H1 (cell line): ENCODE measurements at regions not wholly inside any gene's neighbourhood (a gene's known extent, or its start where the extent isn't known, plus 50 kb on each side); places are given as distances from the start of the nearest gene placed in this dataset.

Source experiments
- CTCF ChIA-PET: fragments of 300-600 bp; sonication (Branson Sonifier 250); formaldehyde crosslinking; loops from one replicate; lab custom pipeline; 2021; ENCODE audit not compliant: partially characterized antibody; lab: Charles Lee
- POLR2A ChIA-PET: fragments of 300-600 bp; sonication (Branson Sonifier 250); formaldehyde crosslinking; loops from one replicate; lab custom pipeline; 2021; ENCODE audit warnings: inconsistent platforms; ENCODE audit not compliant: partially characterized antibody; lab: Charles Lee
- DNase-seq, 2 experiments: peaks; one replicate each; pipeline versions ENCODE4 v3.0.0 to v3.0.0-alpha.2; 2010 to 2022; ENCODE audit warnings: low spot score in 2 of 2, low read depth in 1 of 2, mixed read lengths in 1 of 2
- FAIRE-seq: peaks from 2 replicates; lab custom pipeline; 2011; peaks lifted over from hg19 to GRCh38; lab: Jason Lieb, UNC
- H2AFZ ChIP-seq: 2 replicates; pipeline ENCODE4 v1.8.1; 2012; ENCODE audit warnings: low read length, inconsistent platforms
- H2AK5ac ChIP-seq: 2 replicates; pipeline ENCODE4 v1.6.1; 2013; ENCODE audit warnings: low read depth, low read length
- H2BK120ac ChIP-seq: replicated peaks from 2 replicates; pipeline ENCODE3; 2013; ENCODE audit warnings: low read depth, low read length, inconsistent platforms
- H2BK12ac ChIP-seq: 2 replicates; pipeline ENCODE4 v1.6.1; 2013; ENCODE audit warnings: low read depth, low read length
- H2BK15ac ChIP-seq: 2 replicates; pipeline ENCODE4 v1.6.1; 2013; ENCODE audit warnings: low read length
- H2BK20ac ChIP-seq: 2 replicates; pipeline ENCODE4 v1.6.1; 2013; ENCODE audit warnings: low read length
- H2BK5ac ChIP-seq: 2 replicates; pipeline ENCODE4 v1.6.1; 2013; ENCODE audit warnings: low read depth, low read length
- H3K14ac ChIP-seq: 2 replicates; pipeline ENCODE4 v1.6.1; 2013; ENCODE audit warnings: inconsistent platforms; ENCODE audit not compliant: insufficient read length
- H3K18ac ChIP-seq: 2 replicates; pipeline ENCODE4 v1.6.1; 2013; ENCODE audit warnings: low read length; ENCODE audit errors: extremely low read depth
- H3K23ac ChIP-seq: 2 replicates; pipeline ENCODE4 v1.6.1; 2013; ENCODE audit warnings: inconsistent platforms; ENCODE audit not compliant: insufficient read length
- H3K23me2 ChIP-seq: 2 replicates; pipeline ENCODE4 v1.6.1; 2013; ENCODE audit warnings: low read depth, low read length
- H3K27ac ChIP-seq: 2 replicates; pipeline ENCODE4 v1.6.1; 2011; ENCODE audit warnings: low read depth, low read length, inconsistent platforms
- H3K27me3 ChIP-seq, 4 experiments: replicated peaks in 1 of 4; 1 replicate in 1 of 4; 2 replicates in 3 of 4; pipeline versions ENCODE4 v1.6.1 to v1.8.1; 2011 to 2013; ENCODE audit warnings: low read length in 3 of 4, mild to moderate bottlenecking in 3 of 4, inconsistent platforms in 2 of 4, mixed read lengths in 2 of 4, moderate library complexity in 1 of 4; ENCODE audit not compliant: control insufficient read depth in 3 of 4, insufficient read depth in 3 of 4; ENCODE audit errors: extremely low read depth in 1 of 4
- H3K36me3 ChIP-seq, 4 experiments: 2 replicates each; pipeline versions ENCODE4 v1.6.1 to v1.8.1; 2011 to 2013; ENCODE audit warnings: mild to moderate bottlenecking in 4 of 4, low read length in 3 of 4, moderate library complexity in 2 of 4, control low read depth in 1 of 4, inconsistent platforms in 1 of 4; ENCODE audit not compliant: insufficient read depth in 4 of 4, control insufficient read depth in 2 of 4
- H3K4ac ChIP-seq: replicated peaks from 2 replicates; pipeline ENCODE3; 2013; ENCODE audit warnings: low read length, low read depth, mixed read lengths, inconsistent platforms; ENCODE audit not compliant: insufficient read length
- H3K4me1 ChIP-seq, 4 experiments: replicated peaks in 1 of 4; 1 replicate in 1 of 4; 2 replicates in 3 of 4; pipeline versions ENCODE4 v1.6.1 to v1.8.1; 2011 to 2013; ENCODE audit warnings: low read length in 3 of 4, inconsistent platforms in 2 of 4, mixed read lengths in 1 of 4; ENCODE audit not compliant: insufficient read depth in 4 of 4, control insufficient read depth in 3 of 4
- H3K4me2 ChIP-seq, 2 experiments: 2 replicates each; pipeline versions ENCODE4 v1.6.1 to v1.8.1; 2011 to 2013; ENCODE audit warnings: low read depth in 2 of 2, low read length in 2 of 2, control low read depth in 1 of 2, inconsistent platforms in 1 of 2, mild to moderate bottlenecking in 1 of 2; ENCODE audit not compliant: insufficient read depth in 1 of 2
- H3K4me3 ChIP-seq, 4 experiments: fragments of 200-600, 300-600 bp in 1 of 4; sonication (generic), shearing (Covaris generic), sonication (Bioruptor Twin) in 1 of 4; 2 replicates each; pipeline versions ENCODE4 v1.5.1 to v1.8.1; 2011 to 2016; ENCODE audit warnings: low read length in 4 of 4, low read depth in 3 of 4, control low read depth in 2 of 4, inconsistent platforms in 2 of 4, mild to moderate bottlenecking in 2 of 4, mixed read lengths in 1 of 4, moderate library complexity in 1 of 4; ENCODE audit not compliant: insufficient read depth in 2 of 4; ENCODE audit errors: extremely low read depth in 1 of 4
- H3K56ac ChIP-seq: replicated peaks from 2 replicates; pipeline ENCODE3; 2013; ENCODE audit warnings: low read depth, mild to moderate bottlenecking, mixed read lengths, low read length, inconsistent platforms; ENCODE audit not compliant: insufficient read length
- H3K79me1 ChIP-seq: 2 replicates; pipeline ENCODE4 v1.6.1; 2013; ENCODE audit warnings: low read depth, low read length, control low read depth
- H3K79me2 ChIP-seq, 2 experiments: 2 replicates each; pipeline versions ENCODE4 v1.6.1 to v1.8.1; 2012 to 2013; ENCODE audit warnings: low read length in 2 of 2, mild to moderate bottlenecking in 2 of 2, inconsistent platforms in 1 of 2; ENCODE audit not compliant: insufficient read depth in 2 of 2, control insufficient read depth in 1 of 2
- H3K9ac ChIP-seq, 4 experiments: replicated peaks in 1 of 4; 1 replicate in 1 of 4; 2 replicates in 3 of 4; pipeline versions ENCODE4 v1.6.1 to v1.8.1; 2011 to 2013; ENCODE audit warnings: low read depth in 3 of 4, low read length in 3 of 4, control low read depth in 2 of 4, mild to moderate bottlenecking in 2 of 4, moderate library complexity in 2 of 4, inconsistent platforms in 1 of 4; ENCODE audit errors: extremely low read depth in 1 of 4
- H3K9me3 ChIP-seq, 2 experiments: 2 replicates each; pipeline versions ENCODE4 v1.6.1 to v1.8.1; 2012 to 2013; ENCODE audit warnings: mild to moderate bottlenecking in 2 of 2, moderate library complexity in 2 of 2, control low read depth in 1 of 2, inconsistent platforms in 1 of 2, low read depth in 1 of 2, low read length in 1 of 2, mixed read lengths in 1 of 2; ENCODE audit not compliant: insufficient read depth in 2 of 2
- H4K20me1 ChIP-seq, 2 experiments: replicated peaks in 1 of 2; 2 replicates each; pipeline versions ENCODE3 to v1.8.1; 2011 to 2013; ENCODE audit warnings: inconsistent platforms in 2 of 2, low read length in 2 of 2, mild to moderate bottlenecking in 1 of 2; ENCODE audit not compliant: insufficient read depth in 2 of 2, control insufficient read depth in 1 of 2
- H4K5ac ChIP-seq: 2 replicates; pipeline ENCODE4 v1.6.1; 2013; ENCODE audit warnings: low read length, low read depth, mixed read lengths, inconsistent platforms; ENCODE audit not compliant: insufficient read length
- H4K8ac ChIP-seq: 2 replicates; pipeline ENCODE4 v1.8.0; 2013; ENCODE audit warnings: mild to moderate bottlenecking, moderate library complexity, low read length, inconsistent platforms; ENCODE audit not compliant: insufficient read depth; ENCODE audit errors: extremely low read depth
- H4K91ac ChIP-seq: replicated peaks from 2 replicates; pipeline ENCODE3; 2013; ENCODE audit warnings: low read length, mixed read lengths, inconsistent platforms; ENCODE audit not compliant: insufficient read length
- MAFK ChIP-seq: IDR thresholded peaks from 2 replicates; pipeline ENCODE4 v1.6.1; 2012; ENCODE audit warnings: low read depth, mild to moderate bottlenecking, improper control_type of control experiment, low read length
- RBBP5 ChIP-seq: IDR thresholded peaks from 2 replicates; pipeline ENCODE4 v1.7.1; 2012; ENCODE audit warnings: low read depth, mild to moderate bottlenecking, inconsistent platforms, low read length, moderate library complexity, borderline replicate concordance
- TEAD4 ChIP-seq: IDR thresholded peaks from 2 replicates; pipeline ENCODE4 v1.6.1; 2012; ENCODE audit warnings: low read depth, low read length, inconsistent platforms, mixed read lengths
- whole genome bisulfite sequencing, 2 experiments: shearing (Covaris generic) in 1 of 2; methylation state at CpG; one replicate each; pipeline versions ENCODE4 v1.1.6 to v1.1.7; 2013 to 2015; ENCODE audit warnings: low lambda C conversion rate in 2 of 2, mixed read lengths in 2 of 2, inconsistent platforms in 1 of 2, low coverage in 1 of 2, missing lambda C conversion rate in 1 of 2; ENCODE audit not compliant: insufficient replicate concordance in 2 of 2, insufficient coverage in 1 of 2, insufficient read length in 1 of 2; ENCODE audit errors: extremely low coverage in 1 of 2, missing lambda C conversion rate in 1 of 2; 5-methylcytosine and 5-hydroxymethylcytosine counted together
- TF ChIP-seq, protein P1 (sequence below), 3 experiments: IDR thresholded peaks; 1 replicate in 2 of 3; 2 replicates in 1 of 3; pipeline versions ENCODE4 v1.5.1 to v1.6.1; 2011; ENCODE audit warnings: low read length in 3 of 3, mild to moderate bottlenecking in 3 of 3, inconsistent platforms in 2 of 3, low read depth in 1 of 3, moderate library complexity in 1 of 3; ENCODE audit not compliant: insufficient read depth in 1 of 3; ENCODE audit errors: control extremely low read depth in 1 of 3
- TF ChIP-seq, protein P2 (sequence below): IDR thresholded peaks from 2 replicates; pipeline ENCODE4 v1.6.1; 2012; ENCODE audit warnings: inconsistent platforms

- Histone ChIP-seq H3K23me2 (no peaks in the 10 kb centered on the region), H3K79me1 (no peaks in the 10 kb centered on the region), H4K20me1 (no peaks in the 10 kb centered on the region), H3K4me1 (no peaks in the 10 kb centered on the region), H3K36me3 (no peaks in the 10 kb centered on the region), H3K9me3 (no peaks in the 10 kb centered on the region), H3K4me2 (no peak overlapping the region), H3K27me3 (no peaks in the 10 kb centered on the region), H3K27ac (no peak overlapping the region), H3K79me2 (no peaks in the 10 kb centered on the region)
- TF ChIP-seq, protein P1, sequence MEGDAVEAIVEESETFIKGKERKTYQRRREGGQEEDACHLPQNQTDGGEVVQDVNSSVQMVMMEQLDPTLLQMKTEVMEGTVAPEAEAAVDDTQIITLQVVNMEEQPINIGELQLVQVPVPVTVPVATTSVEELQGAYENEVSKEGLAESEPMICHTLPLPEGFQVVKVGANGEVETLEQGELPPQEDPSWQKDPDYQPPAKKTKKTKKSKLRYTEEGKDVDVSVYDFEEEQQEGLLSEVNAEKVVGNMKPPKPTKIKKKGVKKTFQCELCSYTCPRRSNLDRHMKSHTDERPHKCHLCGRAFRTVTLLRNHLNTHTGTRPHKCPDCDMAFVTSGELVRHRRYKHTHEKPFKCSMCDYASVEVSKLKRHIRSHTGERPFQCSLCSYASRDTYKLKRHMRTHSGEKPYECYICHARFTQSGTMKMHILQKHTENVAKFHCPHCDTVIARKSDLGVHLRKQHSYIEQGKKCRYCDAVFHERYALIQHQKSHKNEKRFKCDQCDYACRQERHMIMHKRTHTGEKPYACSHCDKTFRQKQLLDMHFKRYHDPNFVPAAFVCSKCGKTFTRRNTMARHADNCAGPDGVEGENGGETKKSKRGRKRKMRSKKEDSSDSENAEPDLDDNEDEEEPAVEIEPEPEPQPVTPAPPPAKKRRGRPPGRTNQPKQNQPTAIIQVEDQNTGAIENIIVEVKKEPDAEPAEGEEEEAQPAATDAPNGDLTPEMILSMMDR (IDR thresholded peaks at IDR 0.05; ENCODE audit: control extremely low read depth in 1 of 3, insufficient read depth in 1 of 3, low read depth in 1 of 3, low read length in 3 of 3) = no peak
- no peak for TF ChIP-seq RBBP5
- no peak for TF ChIP-seq MAFK
- no peak for TF ChIP-seq TEAD4
- TF ChIP-seq, protein P2, sequence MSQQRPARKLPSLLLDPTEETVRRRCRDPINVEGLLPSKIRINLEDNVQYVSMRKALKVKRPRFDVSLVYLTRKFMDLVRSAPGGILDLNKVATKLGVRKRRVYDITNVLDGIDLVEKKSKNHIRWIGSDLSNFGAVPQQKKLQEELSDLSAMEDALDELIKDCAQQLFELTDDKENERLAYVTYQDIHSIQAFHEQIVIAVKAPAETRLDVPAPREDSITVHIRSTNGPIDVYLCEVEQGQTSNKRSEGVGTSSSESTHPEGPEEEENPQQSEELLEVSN = no peak
- TF ChIP-seq, all 59 proteins: peak for 0
- WGBS, 2 experiments = 77% methylated on average over 1 of the region's 1 CpG; no CpG with 5 or more reads in 1 of the 2 experiments
- H3K56ac ChIP-seq = no peak overlapping the region
- no peak overlapping the region for H3K14ac ChIP-seq
- H3K4me3 ChIP-seq = no peak overlapping the region
- ChIA-PET CTCF (no interaction called here), POLR2A (no interaction called here)
- H4K5ac ChIP-seq = no peak overlapping the region
- no peak overlapping the region for H2BK120ac ChIP-seq
- H3K18ac ChIP-seq = no peak overlapping the region
- H2AK5ac ChIP-seq = no peak overlapping the region
- H2BK20ac ChIP-seq = no peak overlapping the region
- no peak overlapping the region for H2BK12ac ChIP-seq
- FAIRE-seq (no peak), DNase-seq (no peak)
- no peak overlapping the region for H3K9ac ChIP-seq
- H2BK15ac ChIP-seq = no peak overlapping the region
- H4K91ac ChIP-seq = no peak overlapping the region
- no peak overlapping the region for H3K23ac ChIP-seq
- H2BK5ac ChIP-seq = no peak overlapping the region
- no peak overlapping the region for H3K4ac ChIP-seq
- H4K8ac ChIP-seq = no peak overlapping the region
- no peak overlapping the region for H2AFZ ChIP-seq
Observed at GRCh38 chr2:198273660-198274059, 469.3 kb downstream of the PLCL1 start.
